GM13977 (cell line): ENCODE measurements at regions not wholly inside any gene's neighbourhood (a gene's known extent, or its start where the extent isn't known, plus 50 kb on each side); places are given as distances from the start of the nearest gene placed in this dataset.

Experiments used
- DNase-seq: peaks from one replicate; pipeline ENCODE4 v3.0.0; 2012; ENCODE audit warnings: low spot score
- CTCF ChIP-seq: IDR thresholded peaks from 2 replicates; pipeline ENCODE4 v1.5.1; 2012; ENCODE audit warnings: mild to moderate bottlenecking, control low read depth; ENCODE audit not compliant: insufficient read depth; ENCODE audit errors: extremely low read depth, missing control alignments
- in situ Hi-C: fragments of 300-500 bp; cut with MboI; formaldehyde crosslinking; loops from one replicate; pipeline ENCODE4 v1.12.0; 2022; ENCODE audit warnings: low sequenced_read_pairs, low pct_unique_long_range_greater_than_20kb, mixed read lengths, inconsistent platforms; ENCODE audit not compliant: unreplicated experiment

GRCh38 chr2:129747500-129748125, 231.9 kb upstream of the RAB6C start:
- no peak for TF ChIP-seq CTCF
- in situ Hi-C loops: no loop called here
- DNase-seq: no peak

- in situ Hi-C loops: no loop called here
- no peak for TF ChIP-seq CTCF
- DNase-seq: no peak
These were observed 231.2 kb upstream of the RAB6C start for GRCh38 chr2:129748250-129748649.

GRCh38 chr2:129748653-129749052, 230.8 kb upstream of the RAB6C start:
- in situ Hi-C loops: no loop called here
- TF ChIP-seq CTCF: peak; percentile 24
- DNase-seq: no peak

GRCh38 chr2:129751409-129751808, 228.1 kb upstream of the RAB6C start:
- in situ Hi-C loops: no loop called here
- DNase-seq: no peak
- no peak for TF ChIP-seq CTCF

DNA sequence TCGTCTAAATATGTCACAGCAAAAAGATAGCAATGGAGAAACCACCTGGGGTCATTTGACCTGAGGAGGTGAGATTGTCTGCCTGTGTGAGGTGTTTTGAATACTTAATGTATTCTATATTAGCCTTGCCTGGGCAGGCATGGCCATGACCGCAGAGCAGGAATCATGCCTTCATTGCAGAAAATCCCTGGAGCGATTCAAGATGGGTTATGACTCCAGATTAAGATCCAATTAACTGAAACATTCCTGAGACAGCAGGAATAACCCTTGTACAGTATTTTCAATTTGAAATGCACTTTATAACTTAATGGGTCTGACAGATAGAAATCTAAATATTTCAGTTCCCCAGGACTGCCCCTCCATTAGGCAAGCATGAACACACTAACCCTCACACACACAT, 227.3 kb upstream of the RAB6C start:
- TF ChIP-seq CTCF: no peak
- DNase-seq: no peak
- in situ Hi-C loops: no loop called here

DNA sequence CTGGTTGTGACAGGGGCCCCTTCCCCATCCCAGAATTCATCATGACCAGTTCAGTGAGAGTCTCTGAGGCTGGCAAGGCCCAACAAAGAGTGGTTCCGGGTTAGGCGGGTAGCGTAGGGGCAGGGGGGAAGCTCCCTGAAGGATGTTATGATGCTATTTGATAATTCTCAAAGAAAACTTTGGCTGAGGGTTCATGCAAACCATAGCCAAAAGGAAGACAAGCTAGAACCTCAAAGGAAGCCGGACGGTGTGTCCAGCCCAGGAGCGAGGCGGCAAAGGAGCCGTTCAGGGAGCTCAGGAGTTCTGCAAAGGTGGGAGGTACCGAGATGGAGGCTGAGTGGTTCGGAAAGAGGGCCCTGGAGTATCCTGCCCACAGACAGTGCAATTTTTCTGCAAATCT, 226.8 kb upstream of the RAB6C start:
- TF ChIP-seq CTCF: no peak
- no peak for DNase-seq
- in situ Hi-C loops: no loop called here

DNA sequence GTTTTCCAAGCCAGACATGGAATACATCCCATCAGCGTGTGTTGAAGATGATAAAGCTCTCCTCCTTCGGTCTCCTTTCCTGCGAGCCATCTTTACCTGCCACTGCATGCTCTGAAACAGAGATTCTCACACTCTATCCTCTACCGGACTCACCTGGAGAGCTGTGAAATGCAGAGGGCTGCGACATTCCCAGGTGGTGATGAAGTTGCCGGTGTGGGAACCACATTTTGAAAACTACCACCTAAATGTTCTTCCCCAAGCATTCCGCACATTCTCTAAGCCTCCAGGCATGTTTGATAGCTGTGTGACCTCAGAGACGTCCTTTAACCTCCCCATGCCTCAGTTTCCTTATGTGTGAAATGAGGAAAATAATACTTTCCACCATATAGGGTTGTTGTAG, 226.2 kb upstream of the RAB6C start:
- DNase-seq: no peak
- in situ Hi-C loops: no loop called here
- no peak for TF ChIP-seq CTCF
